GM23338 (cell line): ENCODE measurements at regions not wholly inside any gene's neighbourhood (a gene's known extent, or its start where the extent isn't known, plus 50 kb on each side); places are given as distances from the start of the nearest gene placed in this dataset.

Experiments
- ATAC-seq: fragments of 200-7000 bp; cut with Tn5 transposase; 3 replicates; pipeline ENCODE4 v1.9.1; 2020
- DNase-seq: peaks from one replicate; pipeline ENCODE4 v3.0.0-alpha.2; 2015; ENCODE audit warnings: low spot score
- H2AFZ ChIP-seq: fragments of 200-600 bp; sonication (generic); 2 replicates; pipeline ENCODE4 v1.8.0; 2016; ENCODE audit warnings: antibody characterized with exemption, mild to moderate bottlenecking, moderate library complexity
- H3F3A ChIP-seq: fragments of 200-600 bp; sonication (generic); replicated peaks from 2 replicates; pipeline ENCODE4 v1.8.0; 2017; ENCODE audit warnings: antibody characterized with exemption, mixed run types, low read depth
- H3K27ac ChIP-seq: fragments of 200-600 bp; sonication (generic); 2 replicates; pipeline ENCODE4 v1.6.1; 2016; ENCODE audit warnings: low read depth
- H3K27me3 ChIP-seq: fragments of 200-600 bp; sonication (generic); 2 replicates; pipeline ENCODE4 v1.8.0; 2016; ENCODE audit warnings: mild to moderate bottlenecking, mixed run types, moderate library complexity; ENCODE audit not compliant: insufficient read depth
- H3K36me3 ChIP-seq: fragments of 200-600 bp; sonication (generic); 2 replicates; pipeline ENCODE4 v1.8.0; 2016; ENCODE audit warnings: mild to moderate bottlenecking; ENCODE audit not compliant: insufficient read depth
- H3K4me1 ChIP-seq: fragments of 200-600 bp; sonication (generic); 2 replicates; pipeline ENCODE4 v1.8.0; 2016; ENCODE audit warnings: mild to moderate bottlenecking, moderate library complexity; ENCODE audit not compliant: insufficient read depth
- H3K4me2 ChIP-seq: fragments of 200-600 bp; sonication (generic); 2 replicates; pipeline ENCODE4 v1.7.1; 2017; ENCODE audit warnings: mixed run types
- H3K4me3 ChIP-seq: fragments of 200-600 bp; sonication (generic); 2 replicates; pipeline ENCODE4 v1.6.1; 2016; ENCODE audit warnings: mixed run types
- H3K79me2 ChIP-seq: fragments of 200-600 bp; sonication (generic); replicated peaks from 2 replicates; pipeline ENCODE4 v1.8.0; 2017; ENCODE audit warnings: mild to moderate bottlenecking; ENCODE audit not compliant: insufficient read depth
- H3K9me2 ChIP-seq: fragments of 200-600 bp; sonication (generic); 2 replicates; pipeline ENCODE4 v1.8.0; 2017; ENCODE audit not compliant: insufficient read depth
- H4K20me1 ChIP-seq: fragments of 200-600 bp; sonication (generic); replicated peaks from 2 replicates; pipeline ENCODE4 v1.8.0; 2017; ENCODE audit warnings: mild to moderate bottlenecking; ENCODE audit not compliant: insufficient read depth
- H3K27ac Mint-ChIP-seq: 2 replicates; pipeline ENCODE4 v1.8.0; 2020; ENCODE audit warnings: inconsistent platforms, mild to moderate bottlenecking, moderate library complexity, mixed read lengths
- H3K27me3 Mint-ChIP-seq: 3 replicates; pipeline ENCODE4 v1.8.0; 2022; ENCODE audit warnings: low read depth, mild to moderate bottlenecking, moderate library complexity, mixed read lengths, inconsistent platforms; ENCODE audit not compliant: insufficient read depth, poor library complexity
- H3K36me3 Mint-ChIP-seq: 3 replicates; pipeline ENCODE4 v1.8.0; 2021; ENCODE audit warnings: low read depth, mild to moderate bottlenecking, inconsistent platforms, moderate library complexity, mixed read lengths
- H3K4me1 Mint-ChIP-seq: 3 replicates; pipeline ENCODE4 v1.8.0; 2020; ENCODE audit warnings: mild to moderate bottlenecking, inconsistent platforms, mixed read lengths
- H3K4me3 Mint-ChIP-seq: 3 replicates; pipeline ENCODE4 v1.8.0; 2021; ENCODE audit warnings: moderate library complexity, mild to moderate bottlenecking, inconsistent platforms, mixed read lengths
- H3K9me3 Mint-ChIP-seq: 3 replicates; pipeline ENCODE4 v1.8.0; 2020; ENCODE audit warnings: moderate library complexity, mild to moderate bottlenecking, inconsistent platforms, mixed read lengths
- CREB1 ChIP-seq: fragments of 250-450 bp; sonication (Bioruptor Pico); IDR thresholded peaks from 2 replicates; pipeline ENCODE4 v1.5.0; 2020; ENCODE audit warnings: low read depth, mild to moderate bottlenecking, moderate library complexity
- CTCF ChIP-seq, 2 experiments: fragments of 200-600 bp in 1 of 2; sonication (generic) in 1 of 2; conservative IDR thresholded peaks; 2 replicates each; pipeline versions ENCODE4 v1.5.1 to v1.6.1; 2016 to 2017; ENCODE audit warnings: antibody characterized with exemption in 2 of 2, low read depth in 2 of 2, mild to moderate bottlenecking in 2 of 2, moderate library complexity in 1 of 2
- ETS1 ChIP-seq: IDR thresholded peaks from 2 replicates; pipeline ENCODE4 v1.6.1; 2016; ENCODE audit warnings: antibody characterized with exemption
- EZH2 ChIP-seq: fragments of 200-600 bp; sonication (generic); IDR thresholded peaks from one replicate; pipeline ENCODE4 v1.8.0; 2017; ENCODE audit warnings: antibody characterized with exemption, mild to moderate bottlenecking, low read depth; ENCODE audit not compliant: unreplicated experiment
- EZH2phosphoT487 ChIP-seq: fragments of 200-600 bp; sonication (generic); IDR thresholded peaks from one replicate; pipeline ENCODE4 v1.8.1; 2018; ENCODE audit warnings: antibody characterized with exemption; ENCODE audit not compliant: unreplicated experiment
- JUNB ChIP-seq: IDR thresholded peaks from one replicate; pipeline ENCODE4 v1.6.1; 2016; ENCODE audit warnings: antibody characterized with exemption; ENCODE audit not compliant: unreplicated experiment
- NANOG ChIP-seq: IDR thresholded peaks from 2 replicates; pipeline ENCODE4 v1.6.1; 2016; ENCODE audit warnings: antibody characterized with exemption, borderline replicate concordance
- POLR2AphosphoS5 ChIP-seq: IDR thresholded peaks from 2 replicates; pipeline ENCODE4 v1.6.1; 2016; ENCODE audit warnings: antibody characterized with exemption, low read depth
- REST ChIP-seq: IDR thresholded peaks from one replicate; pipeline ENCODE4 v1.6.1; 2018; ENCODE audit warnings: antibody characterized with exemption; ENCODE audit not compliant: unreplicated experiment
- STAT1 ChIP-seq: IDR thresholded peaks from one replicate; pipeline ENCODE4 v1.6.1; 2016; ENCODE audit warnings: antibody characterized with exemption; ENCODE audit not compliant: unreplicated experiment
- ZNF114 ChIP-seq: fragments of 250-450 bp; sonication (Bioruptor Pico); IDR thresholded peaks from 2 replicates; pipeline ENCODE4 v1.5.0; 2020; ENCODE audit warnings: mild to moderate bottlenecking, moderate library complexity
- ZNF331 ChIP-seq: fragments of 250-450 bp; sonication (Bioruptor Pico); IDR thresholded peaks from 2 replicates; pipeline ENCODE4 v1.5.0; 2020; ENCODE audit warnings: low read depth, mild to moderate bottlenecking, moderate library complexity
- ZNF462 ChIP-seq: fragments of 250-450 bp; sonication (Bioruptor Pico); IDR thresholded peaks from 2 replicates; pipeline ENCODE4 v1.5.0; 2020; ENCODE audit warnings: mild to moderate bottlenecking, moderate library complexity

GRCh38 chr12:25889185-25889584 lies 69.3 kb upstream of the RASSF8 start:
- Histone ChIP-seq H4K20me1 (no peaks in the 10 kb centered on the region), H3K36me3 (no peaks in the 10 kb centered on the region), H3K9me2 (no peaks in the 10 kb centered on the region), H3F3A (no peaks in the 10 kb centered on the region), H3K79me2 (no peaks in the 10 kb centered on the region), H3K27ac (no peak overlapping the region), H3K4me2 (no peak overlapping the region), H3K27me3 (no peaks in the 10 kb centered on the region), H3K4me1 (peaks cover 37% of the 10 kb centered on the region), H2AFZ (no peak overlapping the region), H3K4me3 (no peak overlapping the region)
- peaks cover 8% of the 10 kb centered on the region for H3K36me3 Mint-ChIP-seq
- peaks cover 38% of the 10 kb centered on the region for H3K4me1 Mint-ChIP-seq
- no peak for TF ChIP-seq ZNF331 (CRISPR knock-in tag)
- TF ChIP-seq REST = no peak
- TF ChIP-seq CTCF (conservative IDR thresholded peaks at IDR 0.05; ENCODE audit: low read depth in 2 of 2) = no peak
- TF ChIP-seq ZNF462 (CRISPR knock-in tag) = no peak
- TF ChIP-seq EZH2phosphoT487 = no peak
- no peak for TF ChIP-seq ZNF114
- TF ChIP-seq NANOG = no peak
- TF ChIP-seq CREB1 (CRISPR knock-in tag) = no peak
- TF ChIP-seq JUNB = no peak
- TF ChIP-seq ETS1 = no peak
- TF ChIP-seq POLR2AphosphoS5 = no peak
- no peak for TF ChIP-seq EZH2
- no peak for TF ChIP-seq STAT1
- DNase-seq (no peak), ATAC-seq (no peak)
- H3K9me3 Mint-ChIP-seq = peaks cover 12% of the 10 kb centered on the region; the same call in 2 of the 3 replicates
- H3K4me3 Mint-ChIP-seq = no peak overlapping the region
- no peak overlapping the region for H3K27ac Mint-ChIP-seq
- H3K27me3 Mint-ChIP-seq = peaks cover 10% of the 10 kb centered on the region
